PC-9 (cell line): ENCODE measurements at regions not wholly inside any gene's neighbourhood (a gene's known extent, or its start where the extent isn't known, plus 50 kb on each side); places are given as distances from the start of the nearest gene placed in this dataset.

Experiments used
- BruUV-seq: library from RNA; stranded (reverse); fragments of 400-500 nt; replicated peaks from 2 replicates; lab custom pipeline; 2021; lab: Mats Ljungman, UMichigan
- CTCF ChIA-PET: fragments of 300-600 bp; sonication (Branson Sonifier 250); formaldehyde crosslinking; loops from one replicate; lab custom pipeline; 2022; ENCODE audit warnings: antibody characterized with exemption; lab: Charles Lee
- POLR2A ChIA-PET: fragments of 300-600 bp; sonication (Branson Sonifier 250); formaldehyde crosslinking; loops from one replicate; lab custom pipeline; 2022; ENCODE audit warnings: antibody characterized with exemption; ENCODE audit not compliant: unreplicated experiment; lab: Charles Lee
- DNase-seq, 2 experiments: peaks; one replicate each; pipeline versions ENCODE4 v3.0.0 to v3.0.0-alpha.2; 2015 to 2022; ENCODE audit warnings: mixed read lengths in 1 of 2
- H2AFZ ChIP-seq: fragments of 200-600 bp; sonication (generic); 2 replicates; pipeline ENCODE4 v1.8.1; 2017; ENCODE audit warnings: antibody characterized with exemption
- H3F3A ChIP-seq: fragments of 200-600 bp; sonication (generic); 2 replicates; pipeline ENCODE4 v1.8.1; 2017; ENCODE audit warnings: antibody characterized with exemption, mild to moderate bottlenecking, low read depth; ENCODE audit not compliant: insufficient read depth
- H3K27ac ChIP-seq: fragments of 200-600 bp; sonication (generic); 2 replicates; pipeline ENCODE4 v1.6.1; 2016; ENCODE audit warnings: mixed run types
- H3K27me3 ChIP-seq: fragments of 200-600 bp; sonication (generic); 2 replicates; pipeline ENCODE4 v1.6.1; 2016; ENCODE audit warnings: low read depth, mixed run types; ENCODE audit not compliant: insufficient read depth
- H3K36me3 ChIP-seq: fragments of 200-600 bp; sonication (generic); 2 replicates; pipeline ENCODE4 v1.6.1; 2016; ENCODE audit warnings: low read depth, mixed run types
- H3K4me1 ChIP-seq: fragments of 200-600 bp; sonication (generic); replicated peaks from 2 replicates; pipeline ENCODE4 v1.6.1; 2016; ENCODE audit warnings: mixed run types; ENCODE audit not compliant: insufficient read depth
- H3K4me2 ChIP-seq: fragments of 200-600 bp; sonication (generic); 2 replicates; pipeline ENCODE4 v1.6.1; 2017; ENCODE audit warnings: mixed run types
- H3K4me3 ChIP-seq: fragments of 200-600 bp; sonication (generic); 2 replicates; pipeline ENCODE4 v1.6.1; 2016; ENCODE audit warnings: mixed run types
- H3K79me2 ChIP-seq: fragments of 200-600 bp; sonication (generic); 2 replicates; pipeline ENCODE4 v1.6.1; 2017; ENCODE audit warnings: low read depth, mixed run types
- H3K9me2 ChIP-seq: fragments of 200-600 bp; sonication (generic); 2 replicates; pipeline ENCODE4 v1.8.1; 2017; ENCODE audit warnings: mild to moderate bottlenecking; ENCODE audit not compliant: insufficient read depth
- H3K9me3 ChIP-seq: fragments of 200-600 bp; sonication (generic); 2 replicates; pipeline ENCODE4 v1.8.1; 2016; ENCODE audit warnings: low read depth; ENCODE audit not compliant: insufficient read depth
- H4K20me1 ChIP-seq: fragments of 200-600 bp; sonication (generic); 2 replicates; pipeline ENCODE4 v1.8.1; 2017; ENCODE audit not compliant: insufficient read depth
- CTCF ChIP-seq: fragments of 200-600 bp; sonication (generic); conservative IDR thresholded peaks from 2 replicates; pipeline ENCODE4 v1.6.1; 2017; ENCODE audit warnings: mixed run types, antibody characterized with exemption, mild to moderate bottlenecking, moderate library complexity
- EZH2 ChIP-seq: fragments of 200-600 bp; sonication (generic); IDR thresholded peaks from 2 replicates; pipeline ENCODE4 v1.8.0; 2017; ENCODE audit warnings: antibody characterized with exemption, low read depth
- intact Hi-C: fragments of 100-400 bp; cut with micrococcal nuclease; formaldehyde crosslinking; loops from one replicate; pipeline ENCODE4 v1.10.0; 2022; ENCODE audit not compliant: unreplicated experiment

GRCh38 chr9:92175441-92175840, 60.2 kb upstream of the SPTLC1 start:
- intact Hi-C loops = no loop called here
- H3K4me2 ChIP-seq = no peak overlapping the region
- no TSS peak for BruUV-seq
- H4K20me1 ChIP-seq = no peaks in the 10 kb centered on the region
- H2AFZ ChIP-seq = no peak overlapping the region
- no peak for DNase-seq
- no peaks in the 10 kb centered on the region for H3K9me2 ChIP-seq
- H3K27ac ChIP-seq = no peak overlapping the region
- no peaks in the 10 kb centered on the region for H3K79me2 ChIP-seq
- no peaks in the 10 kb centered on the region for H3K9me3 ChIP-seq
- CTCF ChIA-PET = no interaction called here
- H3K4me3 ChIP-seq = no peak overlapping the region
- POLR2A ChIA-PET = no interaction called here
- no peaks in the 10 kb centered on the region for H3F3A ChIP-seq
- H3K4me1 ChIP-seq = no peaks in the 10 kb centered on the region
- H3K36me3 ChIP-seq = no peaks in the 10 kb centered on the region
- TF ChIP-seq CTCF = no peak
- no peak for TF ChIP-seq EZH2
- peaks cover 25% of the 10 kb centered on the region for H3K27me3 ChIP-seq

- TF ChIP-seq CTCF = no peak
- no peak for TF ChIP-seq EZH2
These were observed 58.1 kb upstream of the SPTLC1 start for GRCh38 chr9:92173318-92173717.

GRCh38 chr9:92171822-92172221, 56.6 kb upstream of the SPTLC1 start:
- H3K4me3 ChIP-seq = no peak overlapping the region
- peaks cover 25% of the 10 kb centered on the region for H3K27me3 ChIP-seq
- no peak for TF ChIP-seq CTCF
- no peak for TF ChIP-seq EZH2
- H4K20me1 ChIP-seq = no peaks in the 10 kb centered on the region
- DNase-seq = no peak
- ChIA-PET CTCF (no interaction called here), POLR2A (no interaction called here)
- H3K4me2 ChIP-seq = no peak overlapping the region
- no peaks in the 10 kb centered on the region for H3K36me3 ChIP-seq
- no peaks in the 10 kb centered on the region for H3K9me3 ChIP-seq
- H3K79me2 ChIP-seq = no peaks in the 10 kb centered on the region
- BruUV-seq = no TSS peak
- no peaks in the 10 kb centered on the region for H3F3A ChIP-seq
- no peak overlapping the region for H3K27ac ChIP-seq
- no peak overlapping the region for H2AFZ ChIP-seq
- H3K4me1 ChIP-seq = no peaks in the 10 kb centered on the region
- no peaks in the 10 kb centered on the region for H3K9me2 ChIP-seq
- intact Hi-C loops = no loop called here

More at GRCh38 chr9:92173318-92173717, 58.1 kb upstream of the SPTLC1 start:
- H3K4me1 ChIP-seq = no peaks in the 10 kb centered on the region
- ChIA-PET CTCF (no interaction called here), POLR2A (no interaction called here)
- H3K27me3 ChIP-seq = peaks cover 25% of the 10 kb centered on the region
- intact Hi-C loops = no loop called here
- DNase-seq = no peak
- H2AFZ ChIP-seq = no peak overlapping the region
- no peaks in the 10 kb centered on the region for H3K9me3 ChIP-seq
- H3K79me2 ChIP-seq = no peaks in the 10 kb centered on the region
- H3K9me2 ChIP-seq = no peaks in the 10 kb centered on the region
- BruUV-seq = no TSS peak
- no peak overlapping the region for H3K27ac ChIP-seq
- H3K36me3 ChIP-seq = no peaks in the 10 kb centered on the region
- no peaks in the 10 kb centered on the region for H3F3A ChIP-seq
- H3K4me3 ChIP-seq = no peak overlapping the region
- H4K20me1 ChIP-seq = no peaks in the 10 kb centered on the region
- H3K4me2 ChIP-seq = no peak overlapping the region
